Kidney capillary endothelial cell (primary cell): ENCODE measurements at regions not wholly inside any gene's neighbourhood (a gene's known extent, or its start where the extent isn't known, plus 50 kb on each side); places are given as distances from the start of the nearest gene placed in this dataset.
"Not testable (repeated sequence)": the region's sequence is repeated elsewhere in the genome, so short reads cannot be mapped to it uniquely, and the experiment has no call there.

Experiments
- DNase-seq: peaks from one replicate; pipeline ENCODE4 v3.0.0-alpha.2; 2018; ENCODE audit warnings: low spot score

DNA sequence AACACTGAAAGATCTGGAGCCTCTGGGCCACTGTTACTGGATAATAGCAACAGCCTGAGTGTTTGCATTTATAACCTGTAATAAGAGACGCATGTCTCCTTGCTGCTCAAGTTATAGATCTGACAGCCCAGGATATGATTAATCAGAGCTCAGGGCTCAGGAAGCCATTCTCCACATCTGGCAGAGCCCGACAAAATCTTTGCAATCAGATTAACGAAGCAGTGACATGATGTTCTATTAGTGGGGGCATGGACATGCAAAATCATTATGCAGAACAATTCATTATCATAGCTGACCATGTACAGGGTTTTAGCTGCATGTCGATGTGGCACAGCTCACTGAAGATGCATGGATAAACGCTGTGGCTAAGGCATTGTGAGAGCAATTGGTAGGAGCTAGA lies 730.3 kb downstream of the ZNF385D start:
- DNase-seq: no peak

DNA sequence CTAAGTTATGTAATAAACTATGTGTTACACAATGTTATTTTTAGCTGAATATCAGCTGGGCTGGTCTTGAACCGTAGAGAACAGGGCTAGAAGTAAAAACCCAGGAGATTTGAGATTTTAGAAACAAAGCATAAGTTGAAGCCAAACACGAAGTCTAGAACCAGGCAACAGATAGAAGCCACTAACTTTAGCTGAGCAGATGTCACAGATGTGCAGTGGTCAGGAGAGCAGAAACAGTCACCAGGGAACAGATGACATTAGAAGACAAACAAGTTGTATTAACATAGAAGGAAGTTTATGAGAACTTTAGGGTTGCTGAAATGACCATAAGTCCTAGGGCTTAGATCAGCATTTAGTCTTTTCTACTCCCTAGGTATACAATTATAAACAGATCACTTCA lies 731.0 kb downstream of the ZNF385D start:
- no peak for DNase-seq

DNA sequence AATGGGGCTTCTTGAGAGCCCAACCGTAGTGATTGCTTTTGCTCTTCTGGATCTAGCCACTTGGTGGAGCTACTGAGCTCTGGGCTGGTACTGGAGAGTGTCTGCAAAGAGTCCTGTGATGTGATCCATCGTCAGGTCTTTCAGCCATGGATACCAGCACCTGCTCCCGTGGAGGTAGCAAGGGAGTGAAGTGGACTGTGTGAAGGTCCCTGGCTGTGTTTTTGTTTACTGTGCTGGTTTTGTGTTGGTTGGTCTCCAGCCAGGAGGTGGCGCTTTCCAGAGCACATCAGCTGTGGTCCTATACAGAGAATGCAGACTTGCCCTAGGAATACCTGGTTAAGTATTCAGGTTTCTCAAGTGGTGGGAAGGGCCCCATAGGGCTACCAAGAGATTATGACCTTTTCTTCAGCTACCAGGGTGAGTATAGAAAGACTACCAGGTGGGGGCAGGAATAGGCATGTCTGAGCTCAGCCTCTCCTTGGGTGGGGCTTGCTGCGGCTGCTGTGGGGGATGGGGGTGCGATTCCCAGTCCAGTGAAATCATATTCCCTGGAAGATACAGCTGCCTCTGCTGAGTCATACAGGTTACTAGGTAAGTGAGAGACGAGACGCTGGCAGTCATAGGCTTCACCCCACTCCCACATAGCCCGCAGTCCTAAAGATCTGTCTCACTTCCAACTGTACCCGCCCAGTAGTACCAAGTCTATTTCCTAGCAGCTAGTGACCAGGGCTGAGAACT lies 733.7 kb downstream of the ZNF385D start:
- DNase-seq: no peak

DNA sequence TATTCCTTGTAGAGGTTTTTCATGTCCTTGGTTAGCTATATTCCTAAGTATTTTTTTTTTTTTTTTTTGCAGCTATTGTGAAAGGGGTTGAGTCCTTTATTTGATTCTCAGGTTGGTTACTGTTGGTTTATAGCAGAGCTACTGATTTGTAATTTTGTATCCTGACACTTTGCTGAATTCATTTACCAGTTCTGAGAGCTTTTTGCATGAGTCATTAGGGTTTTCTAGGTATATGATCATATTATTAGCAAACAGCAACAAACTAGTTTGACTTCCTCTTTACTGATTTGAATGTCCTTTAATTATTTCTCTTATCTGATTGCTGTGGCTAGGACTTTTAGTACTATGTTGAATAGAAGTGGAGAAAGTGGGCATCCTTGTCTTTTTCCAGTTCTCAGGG lies 737.4 kb downstream of the ZNF385D start:
- no peak for DNase-seq

DNA sequence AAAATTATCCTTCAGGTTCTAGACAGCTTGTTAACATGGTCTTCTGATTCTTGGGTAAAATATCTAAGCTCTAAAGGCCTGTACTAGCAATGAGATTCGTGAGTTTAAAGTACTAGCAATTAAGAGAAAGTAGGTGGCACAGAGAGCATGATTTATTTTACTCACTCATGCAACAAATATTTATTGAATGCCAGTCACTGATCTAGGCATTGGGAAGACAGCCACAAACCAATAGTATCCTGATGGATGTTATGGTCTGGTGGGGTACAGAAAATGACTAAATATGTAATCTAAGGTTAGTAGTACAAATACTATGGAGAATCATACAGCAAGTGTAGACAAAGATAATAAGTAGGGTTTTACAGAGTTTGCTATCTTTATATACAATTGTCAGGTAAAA lies 751.3 kb downstream of the ZNF385D start:
- no peak for DNase-seq

DNA sequence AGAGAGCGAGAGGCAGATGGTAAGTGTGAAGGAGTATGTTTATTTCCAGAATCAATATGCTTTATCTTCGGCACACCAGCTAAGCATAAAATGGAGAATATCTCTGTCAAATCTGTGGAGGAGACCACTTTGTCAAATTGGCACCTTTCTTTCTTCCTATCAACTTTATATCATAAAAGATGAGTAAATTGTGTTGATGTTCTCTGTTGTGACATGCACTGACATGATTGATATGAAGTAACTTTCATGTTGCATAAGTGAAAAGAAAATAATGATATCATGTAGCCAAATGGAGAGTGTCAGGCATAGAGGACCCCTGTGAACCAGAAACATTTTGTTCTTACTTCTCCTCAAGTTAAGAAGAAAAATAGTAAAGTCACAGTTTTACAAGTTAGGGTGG lies 753.8 kb downstream of the ZNF385D start:
- DNase-seq: no peak

DNA sequence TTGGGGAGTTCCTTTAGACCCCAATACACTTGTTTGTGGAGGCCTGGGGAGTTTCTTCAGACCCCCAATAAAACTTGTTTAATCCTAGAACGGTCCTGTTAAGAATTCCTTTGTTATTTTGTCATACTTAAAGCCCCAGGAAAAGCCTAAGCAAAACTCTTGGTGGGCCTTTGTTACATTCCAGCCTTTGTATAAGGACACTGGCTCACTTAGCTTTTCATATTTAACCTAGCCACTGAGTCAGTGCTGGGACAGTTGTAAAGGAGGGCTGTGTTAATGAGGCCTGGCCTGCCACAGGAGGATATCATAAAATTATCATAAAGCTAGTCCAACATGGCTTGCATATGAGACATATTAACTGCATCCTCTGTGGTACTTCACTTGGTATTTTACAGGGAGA lies 760.1 kb downstream of the ZNF385D start:
- no peak for DNase-seq

DNA sequence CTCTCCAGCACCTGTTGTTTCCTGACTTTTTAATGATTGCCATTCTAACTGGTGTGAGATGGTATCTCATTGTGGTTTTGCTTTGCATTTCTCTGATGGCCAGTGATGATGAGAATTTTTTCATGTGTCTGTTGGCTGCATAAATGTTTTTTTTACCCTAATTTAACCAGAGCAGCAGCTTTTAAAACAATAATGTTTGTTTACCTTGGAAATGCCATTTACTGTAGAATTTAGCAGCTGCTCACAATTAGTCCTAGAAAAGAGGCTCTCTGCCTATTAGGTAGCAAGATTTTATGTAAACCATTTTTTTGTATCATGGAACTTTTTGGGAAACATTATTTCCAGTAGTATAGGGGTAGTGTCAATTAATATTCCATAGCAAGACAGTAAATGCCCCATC lies 761.4 kb downstream of the ZNF385D start:
- not testable (repeated sequence) for DNase-seq

DNA sequence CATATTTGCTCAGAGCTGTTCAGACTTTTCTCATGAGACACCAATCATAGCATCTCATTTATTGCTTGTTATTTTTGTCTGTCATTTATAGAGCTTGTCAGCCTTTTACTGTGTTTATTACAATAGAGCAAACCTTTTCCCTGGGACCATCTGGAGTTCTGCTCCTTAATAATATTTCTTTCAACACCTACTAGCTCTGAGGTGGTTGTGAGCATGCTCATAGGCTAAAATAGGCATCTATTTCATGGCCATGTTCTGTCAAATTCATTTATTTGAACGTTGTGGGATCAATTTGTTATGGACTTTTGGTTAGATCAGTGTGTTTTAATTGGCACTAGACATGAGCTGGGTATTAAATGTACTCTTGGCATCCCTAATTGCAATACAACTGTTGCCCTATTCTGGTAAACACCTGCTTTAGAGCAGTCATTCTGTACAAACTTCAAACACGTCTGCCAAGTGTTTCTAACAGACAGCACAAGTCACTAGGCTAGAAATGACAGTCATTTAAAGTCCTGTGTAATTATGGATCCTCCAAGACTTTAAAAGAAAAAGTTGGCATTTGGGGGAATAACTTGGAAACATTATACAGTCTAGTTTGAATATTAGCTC lies 766.3 kb downstream of the ZNF385D start:
- no peak for DNase-seq

DNA sequence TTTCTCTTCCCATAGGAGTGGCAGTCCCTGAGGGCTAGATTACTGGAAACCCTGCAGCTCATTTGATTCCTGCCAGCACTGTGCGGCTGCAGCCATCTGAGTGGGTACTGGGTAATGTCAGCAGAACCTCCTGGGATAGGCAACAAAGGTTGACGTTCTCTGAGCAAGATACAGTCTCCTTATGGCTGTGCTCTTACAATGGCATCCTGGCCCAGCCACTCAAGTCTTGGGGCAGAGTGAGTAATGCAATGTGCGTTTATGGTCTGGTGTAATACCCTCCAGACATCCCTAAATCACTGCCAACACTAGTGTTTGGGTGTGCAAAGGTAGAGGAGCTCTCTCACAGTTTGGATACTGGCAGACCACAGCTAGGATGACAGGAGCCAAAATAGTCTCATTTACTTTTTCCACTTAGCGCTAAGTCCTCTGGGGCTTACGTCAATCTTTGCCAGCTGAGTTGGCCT lies 775.8 kb downstream of the ZNF385D start:
- no peak for DNase-seq

DNA sequence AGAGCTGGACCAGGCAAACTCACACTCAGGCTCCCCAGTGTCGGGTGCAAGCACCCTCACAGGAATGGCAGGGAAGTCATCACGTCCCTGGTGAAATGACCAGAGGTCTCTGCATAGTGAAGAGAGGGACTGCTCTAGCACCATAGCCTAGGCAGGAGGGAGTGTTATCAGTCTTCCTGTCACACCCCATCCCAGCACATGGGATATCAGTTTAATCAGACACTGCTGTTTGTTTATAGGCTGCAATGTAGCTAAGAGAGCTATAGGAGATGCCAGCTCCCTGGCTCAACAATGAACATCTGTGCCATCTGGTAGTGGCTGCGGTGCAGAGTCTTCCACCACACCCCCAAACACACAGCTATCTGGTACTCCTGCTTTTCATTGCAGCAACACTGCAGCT lies 776.6 kb downstream of the ZNF385D start:
- no peak for DNase-seq

DNA sequence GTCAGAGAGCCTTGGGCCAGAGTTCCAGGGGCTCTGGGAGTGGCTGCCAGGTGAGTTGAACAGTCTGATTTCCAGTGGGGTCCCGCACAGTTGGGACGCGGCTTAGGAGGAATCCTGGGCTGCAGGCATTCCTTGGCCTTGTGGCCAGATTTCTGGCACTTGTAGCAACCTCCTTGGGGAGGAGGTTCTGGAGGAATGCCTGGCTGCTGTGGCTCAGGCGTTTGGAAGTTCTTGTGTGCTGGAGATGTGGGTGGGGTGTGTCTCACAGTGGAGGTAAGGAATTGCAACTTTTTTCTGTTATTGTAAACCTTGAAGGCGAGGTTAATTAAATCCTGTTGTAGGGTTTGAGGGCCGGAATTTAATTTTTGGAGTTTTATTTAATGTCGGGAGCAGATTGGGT lies 780.2 kb downstream of the ZNF385D start:
- not testable (repeated sequence) for DNase-seq

DNA sequence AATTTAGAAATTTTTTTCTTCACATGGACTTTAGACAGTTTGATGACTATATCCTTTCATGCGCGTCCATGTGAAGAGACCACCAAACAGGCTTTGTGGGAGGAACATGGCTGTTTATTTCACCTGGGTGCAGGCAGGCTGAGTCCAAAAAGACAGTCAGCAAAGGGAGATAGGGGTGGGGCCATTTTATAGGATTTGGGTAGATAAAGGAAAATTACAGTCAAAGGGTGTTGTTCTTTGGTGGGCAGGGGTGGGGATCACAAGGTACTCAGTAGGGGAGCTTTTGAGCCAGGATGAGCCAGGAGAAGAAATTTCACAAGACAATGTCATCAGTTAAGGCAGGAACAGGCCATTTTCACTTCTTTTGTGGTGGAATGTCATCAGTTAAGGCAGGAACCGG lies 781.5 kb upstream of the SGO1 start:
- DNase-seq: not testable (repeated sequence)

DNA sequence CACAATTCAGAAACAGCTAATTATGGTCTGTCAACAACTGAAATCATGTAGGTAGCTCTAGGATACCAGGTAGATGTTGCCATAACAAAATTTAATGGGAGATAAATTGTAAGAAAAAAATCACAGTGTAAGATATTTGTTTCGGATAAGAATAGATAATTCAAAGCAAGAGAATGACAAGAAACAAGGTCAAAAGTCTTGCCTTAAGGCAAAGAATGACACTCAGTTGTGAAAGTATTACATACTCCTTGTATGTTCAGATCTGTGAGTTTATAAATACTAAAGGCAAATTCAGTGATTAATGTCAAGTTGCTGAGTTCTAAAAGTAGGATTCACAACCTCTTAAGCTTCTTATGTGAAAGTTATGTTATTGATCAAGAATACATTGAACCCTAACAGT lies 772.2 kb upstream of the SGO1 start:
- DNase-seq: no peak

DNA sequence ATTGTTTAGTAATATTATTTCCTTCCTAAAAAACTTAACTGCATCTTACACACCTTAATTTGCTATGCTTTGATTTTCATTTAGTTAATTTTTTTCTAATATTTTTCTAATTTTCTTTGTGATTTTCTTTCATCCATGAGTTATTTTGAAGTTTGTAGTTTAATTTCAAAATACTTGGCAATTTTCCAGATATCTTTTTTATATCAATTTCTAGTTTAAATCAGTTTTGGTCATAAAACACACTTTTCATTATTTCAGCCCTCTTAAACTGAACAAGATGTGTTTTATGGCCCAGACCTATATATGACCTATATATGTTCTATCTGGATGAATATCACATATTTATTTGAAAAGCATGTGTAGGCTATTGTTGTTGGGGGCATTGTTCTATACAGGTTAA lies 759.9 kb upstream of the SGO1 start:
- no peak for DNase-seq

DNA sequence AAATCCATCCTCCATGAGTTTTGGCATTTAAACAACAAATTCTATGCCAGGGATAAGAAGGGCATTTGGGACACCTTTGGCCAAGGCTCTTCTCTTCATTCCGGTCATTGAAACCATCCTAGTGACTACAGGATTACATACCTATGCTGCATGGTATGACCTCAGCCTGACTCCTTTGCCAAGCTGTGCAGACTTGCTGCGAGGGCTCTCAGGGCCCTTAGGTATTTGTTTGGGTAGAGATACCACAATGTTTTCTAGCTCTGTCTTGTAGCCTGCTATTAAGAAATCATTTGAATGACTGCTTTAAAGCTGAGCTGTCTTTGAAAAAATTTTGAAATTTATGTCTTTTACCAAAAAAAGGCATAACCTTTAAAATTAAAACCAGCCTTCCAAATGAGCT lies 749.8 kb upstream of the SGO1 start:
- no peak for DNase-seq

DNA sequence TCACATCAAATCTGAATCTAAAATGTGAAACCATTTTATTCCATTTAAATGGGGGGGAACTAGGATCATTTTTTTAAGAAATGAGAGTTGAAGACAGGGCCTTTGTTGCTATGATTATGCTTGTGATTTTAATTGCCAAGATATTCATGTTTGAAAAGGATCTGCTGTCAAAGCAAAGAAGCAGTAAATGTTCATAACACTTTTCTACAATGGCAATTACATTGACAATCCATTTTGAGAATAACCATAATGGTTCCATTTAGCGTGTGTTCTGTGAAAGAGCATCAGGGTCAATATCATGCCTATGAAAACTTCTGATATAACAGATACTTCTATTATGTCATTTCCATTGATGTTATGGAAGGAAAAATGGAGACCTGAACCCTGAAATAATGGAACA lies 745.8 kb upstream of the SGO1 start:
- DNase-seq: no peak

DNA sequence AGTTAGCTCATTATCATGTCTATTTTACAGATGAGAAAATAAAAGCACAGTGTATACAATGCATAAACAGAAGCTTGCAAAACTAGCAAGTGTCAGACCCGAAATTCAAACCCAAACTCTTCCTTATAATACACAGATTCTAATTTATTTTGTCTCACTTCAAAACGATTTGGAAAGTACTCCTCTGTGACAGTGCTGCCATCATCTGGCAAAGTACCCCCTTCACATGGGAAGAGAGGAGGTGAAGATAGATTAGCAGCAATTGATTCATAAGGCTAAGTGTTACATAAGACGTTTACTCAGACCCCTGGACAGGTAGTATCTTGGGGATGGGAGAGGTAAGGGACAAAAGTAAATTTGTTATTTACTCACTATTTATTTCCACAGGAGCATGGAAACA lies 744.0 kb upstream of the SGO1 start:
- DNase-seq: no peak

DNA sequence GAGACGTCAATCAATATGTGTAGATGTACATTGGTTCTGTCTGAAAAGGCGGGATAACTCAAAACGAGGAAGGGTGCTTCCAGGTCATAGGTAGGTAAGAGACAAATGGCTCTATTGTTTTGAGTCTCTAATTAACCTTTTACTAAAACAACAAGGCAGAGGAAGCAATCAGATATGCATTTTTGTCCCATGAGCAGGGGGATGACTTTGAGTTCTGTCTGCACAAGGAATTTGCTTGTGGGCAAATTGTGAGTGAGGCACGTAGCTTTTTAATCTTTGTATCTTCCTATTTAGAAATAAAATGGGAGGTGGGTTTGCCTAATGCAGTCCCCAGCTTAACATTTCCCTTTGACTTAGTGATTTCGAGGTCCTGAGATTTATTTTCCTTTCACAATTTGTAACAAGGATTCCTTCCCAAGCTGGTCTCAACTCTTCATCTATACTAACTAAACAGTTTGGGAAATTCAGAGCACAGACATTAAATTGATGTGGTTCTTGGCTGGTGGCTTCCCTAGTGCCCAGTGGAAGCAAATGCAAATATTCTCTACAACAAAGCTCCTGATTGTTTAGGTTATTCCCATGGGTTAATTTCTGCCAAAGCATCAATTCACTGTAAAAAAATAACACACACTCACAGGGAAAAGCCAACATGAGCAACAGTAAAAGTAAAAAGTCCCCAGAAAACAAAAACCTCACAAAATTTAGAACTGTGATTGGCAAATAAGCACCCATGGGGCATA lies 738.8 kb upstream of the SGO1 start:
- DNase-seq: no peak

DNA sequence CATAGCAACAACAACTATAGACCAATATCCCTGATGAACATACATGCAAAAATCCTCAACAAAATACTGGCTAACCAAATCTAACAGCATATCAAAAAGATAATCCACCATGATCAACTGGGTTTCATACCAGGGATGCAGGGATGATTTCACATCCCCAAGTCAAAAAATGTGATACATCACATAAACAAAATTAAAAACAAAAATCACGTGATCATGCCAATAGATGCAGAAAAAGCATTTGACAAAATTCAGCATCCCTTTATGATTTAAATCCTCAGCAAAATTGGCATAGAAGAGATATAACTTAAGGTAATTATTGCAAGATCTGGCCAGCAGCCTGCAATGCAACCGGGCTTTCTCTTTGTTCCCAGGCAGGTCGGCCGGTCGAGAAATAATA lies 735.1 kb upstream of the SGO1 start:
- DNase-seq: not testable (repeated sequence)

DNA sequence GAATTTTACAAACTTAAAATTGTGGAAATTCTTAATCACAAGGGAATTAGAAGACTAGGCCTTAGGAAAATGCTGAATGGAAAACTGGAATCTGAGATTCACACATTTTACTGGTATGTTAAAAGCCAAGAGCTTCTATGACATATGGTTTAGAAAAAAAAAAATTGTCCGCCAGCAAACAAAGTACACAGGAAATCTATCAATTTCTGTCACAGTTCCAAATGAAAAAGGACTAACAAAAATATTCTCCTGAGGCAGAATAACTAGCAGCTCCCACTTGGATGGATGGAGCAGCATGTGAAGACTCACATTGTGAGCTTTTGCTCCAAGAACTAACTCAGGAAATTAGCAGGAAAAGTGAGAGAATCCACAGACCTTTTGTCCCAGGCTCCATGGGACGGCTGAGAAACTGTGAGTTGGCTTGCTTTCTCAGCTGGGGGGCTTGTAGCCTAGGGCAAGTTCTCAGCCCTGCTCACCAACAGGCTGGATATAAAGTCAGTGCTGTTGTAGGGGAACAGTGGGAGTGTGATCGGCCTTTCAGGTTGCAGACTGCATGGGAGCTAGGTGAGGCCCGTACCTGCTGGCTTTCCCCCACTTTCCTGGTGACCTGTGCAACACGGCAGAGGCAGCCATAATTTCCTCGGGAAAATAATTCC lies 731.1 kb upstream of the SGO1 start:
- no peak for DNase-seq

DNA sequence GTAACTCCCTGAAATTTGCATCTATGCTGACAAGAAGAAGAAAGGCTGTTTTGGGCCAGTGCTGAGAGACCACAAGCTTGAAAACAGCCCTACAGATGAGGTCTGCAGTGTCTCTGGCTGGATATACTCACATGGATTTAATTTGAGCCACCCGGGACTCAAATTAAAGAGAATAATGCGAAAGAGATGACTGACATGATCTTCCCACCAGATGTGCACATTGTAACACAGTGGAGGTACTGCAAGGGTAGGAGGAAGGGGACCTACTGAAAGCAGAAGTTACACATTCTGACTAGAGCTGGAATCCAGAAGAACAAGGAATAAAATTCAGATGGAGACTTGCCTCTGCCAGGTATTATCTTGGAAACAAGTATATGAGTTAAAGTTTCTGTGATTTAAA lies 728.3 kb upstream of the SGO1 start:
- no peak for DNase-seq

DNA sequence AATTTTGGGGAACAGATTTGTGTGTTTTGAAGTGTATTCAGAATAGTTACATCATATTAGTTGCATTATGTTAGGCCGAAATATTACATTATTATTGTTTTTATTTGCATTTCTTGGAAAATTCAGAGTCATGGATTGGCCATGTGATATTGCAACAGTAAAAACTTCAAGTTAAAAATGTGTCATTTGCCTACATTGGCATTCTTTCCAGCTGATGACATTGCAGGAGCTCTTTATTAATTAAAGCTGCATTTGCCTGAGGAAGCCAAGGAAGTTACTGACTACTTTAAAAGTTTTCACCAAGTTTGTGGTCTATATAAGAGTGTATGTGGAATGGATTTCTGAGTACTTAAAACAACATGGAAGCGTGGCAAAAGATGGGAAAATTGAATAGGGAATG lies 726.4 kb upstream of the SGO1 start:
- DNase-seq: no peak
